ENCODE measurements at regions not wholly inside any gene's neighbourhood (a gene's known extent, or its start where the extent isn't known, plus 50 kb on each side); places are given as distances from the start of the nearest gene placed in this dataset.
A peak's percentile ranks its signal among the peaks of the same experiment; 100 is the strongest.

GRCh38 chr10:55091691-55092328, 290.8 kb upstream of the PCDH15 start:
- TF ChIP-seq, protein P1, sequence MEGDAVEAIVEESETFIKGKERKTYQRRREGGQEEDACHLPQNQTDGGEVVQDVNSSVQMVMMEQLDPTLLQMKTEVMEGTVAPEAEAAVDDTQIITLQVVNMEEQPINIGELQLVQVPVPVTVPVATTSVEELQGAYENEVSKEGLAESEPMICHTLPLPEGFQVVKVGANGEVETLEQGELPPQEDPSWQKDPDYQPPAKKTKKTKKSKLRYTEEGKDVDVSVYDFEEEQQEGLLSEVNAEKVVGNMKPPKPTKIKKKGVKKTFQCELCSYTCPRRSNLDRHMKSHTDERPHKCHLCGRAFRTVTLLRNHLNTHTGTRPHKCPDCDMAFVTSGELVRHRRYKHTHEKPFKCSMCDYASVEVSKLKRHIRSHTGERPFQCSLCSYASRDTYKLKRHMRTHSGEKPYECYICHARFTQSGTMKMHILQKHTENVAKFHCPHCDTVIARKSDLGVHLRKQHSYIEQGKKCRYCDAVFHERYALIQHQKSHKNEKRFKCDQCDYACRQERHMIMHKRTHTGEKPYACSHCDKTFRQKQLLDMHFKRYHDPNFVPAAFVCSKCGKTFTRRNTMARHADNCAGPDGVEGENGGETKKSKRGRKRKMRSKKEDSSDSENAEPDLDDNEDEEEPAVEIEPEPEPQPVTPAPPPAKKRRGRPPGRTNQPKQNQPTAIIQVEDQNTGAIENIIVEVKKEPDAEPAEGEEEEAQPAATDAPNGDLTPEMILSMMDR (IDR thresholded peaks at IDR 0.05): peak; percentile 18 to 40 (median 25)
- no peak for TF ChIP-seq POLR2A (IDR thresholded peaks at IDR 0.05)

All from vagina (tissue), 2 donors.